Loucy (cell line): ENCODE measurements at regions not wholly inside any gene's neighbourhood (a gene's known extent, or its start where the extent isn't known, plus 50 kb on each side); places are given as distances from the start of the nearest gene placed in this dataset.

Source experiments
- CTCF ChIP-seq: fragments of 200-600 bp; sonication (generic); conservative IDR thresholded peaks from 2 replicates; pipeline ENCODE4 v1.5.1; 2014; ENCODE audit warnings: mild to moderate bottlenecking, antibody characterized with exemption, low read length
- EZH2phosphoT487 ChIP-seq: fragments of 200-600 bp; IDR thresholded peaks from 2 replicates; pipeline ENCODE4 v1.6.1; 2018; ENCODE audit warnings: antibody characterized with exemption, mild to moderate bottlenecking, moderate library complexity, borderline replicate concordance

DNA sequence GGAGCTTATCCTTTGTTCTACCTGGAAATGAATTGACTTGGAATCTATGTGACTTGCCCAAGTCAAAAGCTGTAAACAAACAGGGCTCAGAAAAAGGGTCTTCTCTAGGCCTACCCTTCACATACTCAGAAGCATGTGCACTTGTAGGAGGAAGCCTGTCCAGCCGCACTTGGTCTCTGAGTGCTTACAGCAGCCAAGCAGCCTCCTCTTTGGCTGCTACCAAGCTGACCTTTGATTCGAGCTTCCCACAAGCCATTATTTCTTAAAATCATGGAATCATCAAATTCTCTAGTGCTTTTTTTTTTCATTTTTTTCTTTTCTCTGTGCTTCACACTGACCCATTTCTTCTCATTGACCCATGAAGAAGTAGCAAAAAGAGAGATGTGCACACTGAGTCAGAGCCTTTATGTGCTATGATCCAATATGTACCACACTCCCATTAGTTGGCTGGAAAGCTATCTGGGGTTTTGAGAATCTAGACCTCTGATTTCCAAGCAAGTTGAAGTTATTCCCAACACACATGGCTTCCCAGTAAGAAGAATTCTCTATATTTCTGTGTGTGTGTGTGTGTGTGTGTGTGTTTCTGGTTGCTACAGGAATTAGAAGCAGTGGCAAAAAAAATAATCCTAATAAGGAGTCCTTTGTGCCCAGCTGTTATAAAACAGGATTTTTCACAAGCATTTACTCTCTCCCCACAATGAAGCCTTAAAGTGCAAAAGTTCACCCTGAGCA, 550.3 kb upstream of the TNP1 start:
- no peak for TF ChIP-seq EZH2phosphoT487
- no peak for TF ChIP-seq CTCF
